ENCODE measurements at regions not wholly inside any gene's neighbourhood (a gene's known extent, or its start where the extent isn't known, plus 50 kb on each side); places are given as distances from the start of the nearest gene placed in this dataset.

DNA sequence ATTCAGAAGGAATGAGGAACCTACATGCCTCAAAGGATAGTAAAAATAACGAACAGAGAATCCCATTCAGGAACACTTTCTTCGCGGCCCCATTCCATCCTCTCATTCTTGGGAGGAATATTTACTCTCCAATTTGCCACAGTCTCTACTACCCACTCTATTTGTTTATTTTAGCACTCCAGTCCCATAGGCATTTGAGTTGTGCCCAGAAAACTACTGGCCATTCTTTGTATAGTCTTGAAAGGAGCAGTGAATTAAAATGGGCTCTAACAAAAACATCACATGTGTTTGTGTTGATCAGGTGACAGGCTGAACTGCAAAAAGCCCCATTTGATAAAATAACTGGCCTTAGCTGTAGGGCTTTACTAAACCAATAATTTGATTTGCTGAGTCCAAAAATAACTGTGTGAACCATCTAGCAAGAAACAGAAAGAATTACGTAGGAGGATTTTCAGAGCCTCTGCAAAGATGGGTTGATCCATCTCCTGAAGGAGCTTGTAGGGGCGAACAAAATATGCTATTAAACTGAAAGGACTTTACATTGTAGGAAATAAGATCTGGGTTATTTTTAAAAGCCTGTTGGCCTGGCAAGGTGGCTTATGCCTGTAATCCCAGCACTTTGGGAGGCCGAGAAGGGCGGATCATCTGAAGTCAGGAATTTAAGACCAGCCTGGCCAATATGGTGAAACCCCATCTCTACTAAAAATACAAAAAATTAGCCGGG is 142.3 kb upstream of the CPNE8 start:
- DNase-seq (ENCODE audit: low read depth), result no peak

DNA sequence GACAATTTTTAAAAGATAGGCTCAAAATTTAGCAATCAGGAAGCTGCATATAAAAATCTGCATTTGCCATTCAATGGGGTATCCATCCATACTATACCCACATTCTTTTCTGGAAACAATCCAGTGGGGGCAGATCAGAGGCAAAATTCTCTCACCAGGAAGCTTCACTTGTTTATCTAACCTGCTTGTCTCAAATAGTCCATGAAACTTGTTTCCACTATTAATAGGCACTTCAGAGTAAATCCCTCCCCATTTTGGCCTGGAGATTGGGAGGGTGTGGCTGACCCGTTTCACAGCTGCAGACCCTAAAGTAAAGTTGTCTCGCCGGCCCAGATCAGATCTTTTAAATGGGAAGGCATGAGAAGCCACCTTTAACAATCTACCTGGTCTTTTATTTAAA is 139.4 kb upstream of the CPNE8 start:
- no peak for DNase-seq (ENCODE audit: low read depth)

DNA sequence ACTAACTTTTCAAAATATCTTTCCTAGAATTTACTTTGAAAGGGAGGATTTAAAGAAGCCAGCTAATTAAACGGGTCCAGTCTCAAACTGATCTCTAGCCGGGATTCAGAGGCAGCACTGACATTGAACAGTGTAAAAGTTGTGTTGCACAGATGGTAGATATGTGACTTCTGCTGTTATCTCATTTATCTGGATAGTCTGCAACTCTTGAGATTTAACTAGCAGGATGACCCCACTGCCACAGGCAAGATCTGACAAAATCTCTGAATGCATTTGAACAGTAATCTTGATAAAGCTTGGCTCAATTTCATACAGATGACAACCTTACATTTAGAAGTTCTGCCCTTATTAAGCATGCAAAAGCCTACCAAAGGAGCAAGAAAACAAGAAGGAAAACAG is 138.0 kb upstream of the CPNE8 start:
- DNase-seq (ENCODE audit: low read depth), result no peak

DNA sequence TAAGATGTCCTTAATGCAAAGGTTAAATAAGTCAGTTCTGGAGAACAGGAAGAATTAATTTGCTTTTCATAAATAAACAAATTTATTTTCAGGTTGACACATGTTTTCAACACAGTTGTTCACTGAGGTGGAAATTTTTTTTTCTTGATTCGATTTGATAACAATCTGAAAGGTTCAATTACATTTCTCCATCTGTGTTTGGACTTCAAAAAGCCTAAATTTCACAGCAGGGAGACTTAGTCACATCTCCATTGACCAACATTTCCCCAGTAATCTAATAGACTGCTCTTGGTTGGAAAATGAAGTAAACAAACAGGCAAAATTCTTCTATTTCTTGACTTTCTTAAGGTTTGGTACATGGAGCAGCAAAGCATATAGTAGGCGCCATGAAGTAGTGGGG is 134.9 kb upstream of the CPNE8 start:
- no peak for DNase-seq (ENCODE audit: low read depth)

DNA sequence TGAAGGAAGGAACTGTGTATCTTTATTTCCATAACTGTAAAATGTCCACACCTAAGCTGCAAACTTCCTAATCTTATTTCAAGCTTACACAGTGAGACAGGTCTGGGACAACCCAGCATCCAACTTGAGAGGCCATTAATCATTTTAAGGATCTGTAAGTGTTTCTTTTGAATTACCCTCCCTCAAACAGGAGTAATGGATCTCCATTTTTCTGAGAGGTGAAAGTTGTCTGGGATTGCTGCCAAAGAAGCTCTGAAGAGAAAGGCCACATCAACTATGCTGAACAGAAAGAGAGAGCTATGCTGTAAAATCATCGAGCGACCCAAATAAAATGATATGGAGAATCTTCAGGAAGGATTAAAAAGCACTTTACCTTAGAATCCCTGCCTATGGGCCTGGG is 131.7 kb upstream of the CPNE8 start:
- no peak for DNase-seq (ENCODE audit: low read depth)

DNA sequence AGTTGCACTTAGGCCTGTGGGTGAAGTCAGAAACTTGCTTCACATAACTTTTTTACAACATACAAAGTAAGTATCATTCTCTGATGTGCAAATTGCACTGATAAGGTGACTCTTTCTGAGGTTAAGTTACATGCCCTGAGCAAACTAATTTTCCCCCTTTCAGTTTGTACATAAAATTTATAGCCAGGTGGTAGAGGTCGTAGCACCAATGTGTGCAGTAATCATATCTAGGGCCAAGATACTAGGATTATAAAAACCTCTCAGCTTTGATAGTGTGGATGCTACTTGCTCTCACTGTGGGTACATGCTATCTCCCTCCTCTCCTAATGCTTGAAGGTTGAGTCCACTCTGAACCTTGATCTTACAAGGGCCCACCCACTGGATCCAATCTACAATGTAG is 130.7 kb upstream of the CPNE8 start:
- DNase-seq (ENCODE audit: low read depth), result no peak

GRCh38 chr12:39033782-39034181 is 128.4 kb upstream of the CPNE8 start:
- no peak for DNase-seq (ENCODE audit: low read depth)

- no peak for DNase-seq (ENCODE audit: low read depth)
Observed at GRCh38 chr12:39032448-39032847, 127.1 kb upstream of the CPNE8 start.

GRCh38 chr12:39032034-39032433 is 126.6 kb upstream of the CPNE8 start:
- no peak for DNase-seq (ENCODE audit: low read depth)

DNA sequence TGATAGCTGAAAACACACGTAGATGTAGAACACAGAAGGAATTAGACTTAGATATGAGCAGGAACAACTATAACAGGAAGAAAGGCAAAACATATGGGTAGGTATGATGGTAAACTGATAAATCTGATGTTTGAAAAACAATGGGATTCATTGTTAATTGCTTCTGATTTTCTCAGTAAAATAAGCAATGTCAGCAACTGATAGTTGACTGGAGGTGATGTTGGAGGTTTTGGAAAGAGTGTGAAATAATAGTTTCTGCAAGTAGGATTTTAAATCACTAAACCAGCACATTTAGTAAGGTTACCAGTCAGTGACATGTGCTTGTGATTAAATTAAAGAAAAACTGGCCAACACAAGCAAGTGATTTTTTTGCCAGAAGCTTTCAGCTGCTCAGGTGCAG is 123.0 kb upstream of the CPNE8 start:
- no peak for DNase-seq (ENCODE audit: low read depth)

DNA sequence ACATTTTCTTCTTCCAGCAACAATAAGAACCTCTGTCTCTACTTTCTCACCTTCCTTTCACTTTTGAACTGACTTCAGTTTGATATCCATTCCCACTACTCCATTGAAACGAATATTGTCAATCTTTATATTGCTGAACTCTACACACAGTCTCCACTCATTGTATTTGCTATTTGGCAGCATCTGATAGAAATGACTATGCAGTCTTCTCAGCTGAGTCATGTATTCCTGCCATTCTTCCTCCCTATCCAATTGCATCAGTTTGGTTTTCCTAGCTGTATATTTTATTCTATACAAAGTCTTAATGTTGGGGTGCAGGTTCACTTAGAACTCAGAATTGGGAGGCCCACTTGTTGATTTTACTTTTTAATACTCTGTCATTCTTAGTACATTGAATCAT is 107.5 kb upstream of the CPNE8 start:
- no peak for DNase-seq (ENCODE audit: low read depth)

GRCh38 chr12:39011166-39011565 is 105.8 kb upstream of the CPNE8 start:
- DNase-seq (ENCODE audit: low read depth), result no peak

- no peak for DNase-seq (ENCODE audit: low read depth)
Observed at GRCh38 chr12:39010406-39010805, 105.0 kb upstream of the CPNE8 start.

GRCh38 chr12:39007619-39008018 is 102.2 kb upstream of the CPNE8 start:
- no peak for DNase-seq (ENCODE audit: low read depth)

- DNase-seq (ENCODE audit: low read depth), result no peak
Observed at GRCh38 chr12:39006286-39006685, 100.9 kb upstream of the CPNE8 start.

GRCh38 chr12:39005671-39006070 is 100.3 kb upstream of the CPNE8 start:
- DNase-seq (ENCODE audit: low read depth), result no peak

GRCh38 chr12:39003541-39004155 is 98.3 kb upstream of the CPNE8 start:
- no peak for DNase-seq (ENCODE audit: low read depth)

DNA sequence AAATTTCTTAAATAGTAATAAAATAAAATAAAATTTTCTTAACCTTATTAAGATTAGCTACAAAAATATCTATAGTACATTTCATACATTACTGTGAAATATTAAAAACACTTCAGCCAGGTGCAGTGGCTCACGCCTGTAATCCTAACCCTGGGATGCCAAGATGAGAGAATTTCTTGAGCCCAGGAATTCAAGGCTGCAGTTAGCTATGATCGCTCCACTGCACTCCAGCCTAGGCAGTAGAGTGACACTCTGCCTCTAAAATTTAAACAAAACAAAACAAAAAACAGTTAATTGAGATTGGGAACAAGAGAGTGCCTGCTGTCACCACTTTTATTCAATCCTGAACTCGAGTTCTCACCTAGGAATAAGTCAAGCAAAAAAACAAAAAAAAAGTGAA is 95.0 kb upstream of the CPNE8 start:
- no peak for DNase-seq (ENCODE audit: low read depth)

DNA sequence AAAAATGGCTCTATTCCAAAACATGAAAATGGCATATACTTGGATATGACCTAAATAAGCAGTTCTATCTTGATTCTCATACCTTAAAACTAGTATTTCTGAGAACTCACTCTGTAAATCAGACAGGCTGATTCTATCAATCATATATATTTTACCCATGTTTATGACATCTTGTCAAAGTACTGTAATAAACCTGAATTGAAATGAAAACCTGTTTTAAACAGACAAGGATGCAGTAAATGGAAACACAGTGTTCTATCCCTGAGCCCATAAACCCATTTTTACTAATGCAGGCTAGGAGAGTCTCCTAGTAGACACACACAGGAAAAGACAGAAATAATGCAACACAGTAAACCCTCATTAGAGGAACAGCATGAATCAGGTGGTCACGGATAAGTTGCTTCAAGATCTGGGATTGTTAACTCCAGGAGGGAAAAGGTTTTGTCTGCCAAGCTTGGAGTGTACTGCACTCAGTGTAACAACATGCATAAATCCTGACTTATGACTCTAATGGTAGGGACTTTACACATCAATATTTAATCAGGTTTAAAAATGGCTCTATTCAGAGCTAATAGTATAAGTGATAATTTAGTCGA is 93.6 kb upstream of the CPNE8 start:
- DNase-seq (ENCODE audit: low read depth), result no peak

DNA sequence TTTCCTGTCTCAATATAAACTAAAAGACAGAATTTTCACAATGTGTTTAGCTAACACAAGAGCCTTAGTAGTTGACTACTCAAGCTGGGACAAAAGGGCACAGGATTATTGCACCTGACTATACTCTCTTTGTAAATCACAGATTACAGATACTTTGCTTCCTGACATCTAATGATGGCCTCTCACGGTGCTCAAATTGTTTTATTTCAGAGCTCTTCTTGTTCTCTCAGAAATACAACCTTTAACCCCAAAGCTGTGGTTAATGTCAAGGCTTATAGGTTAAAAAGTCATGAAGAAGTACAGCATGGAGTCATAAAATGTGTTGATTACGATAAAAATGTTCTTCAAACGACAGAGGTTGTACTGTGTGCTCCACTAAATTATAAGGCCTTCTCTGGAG is 89.9 kb upstream of the CPNE8 start:
- DNase-seq (ENCODE audit: low read depth), result no peak

GRCh38 chr12:38985961-38986360 is 80.6 kb upstream of the CPNE8 start:
- DNase-seq (ENCODE audit: low read depth), result no peak

DNA sequence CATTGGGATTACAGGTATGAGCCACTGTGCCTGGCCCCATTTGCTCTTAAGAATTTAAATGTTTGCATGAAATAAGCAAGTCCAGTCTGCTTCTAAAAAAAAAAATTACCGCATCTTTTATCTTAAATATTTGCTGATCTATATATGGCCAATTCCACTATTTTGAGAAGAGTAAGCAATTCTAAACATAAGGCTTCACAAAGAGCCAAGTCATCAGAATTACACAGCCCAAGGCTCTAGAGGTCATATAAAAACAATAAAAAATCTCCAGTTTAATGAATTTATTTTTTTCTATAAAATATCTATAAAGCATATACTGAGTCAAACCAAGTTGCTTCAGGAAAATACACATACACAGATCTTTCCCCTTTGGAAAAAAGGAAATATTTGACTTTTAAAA is 79.0 kb upstream of the CPNE8 start:
- DNase-seq (ENCODE audit: low read depth), result no peak

- no peak for DNase-seq (ENCODE audit: low read depth)
Observed at GRCh38 chr12:38983117-38983571, 77.8 kb upstream of the CPNE8 start.
